ENCODE measurements at regions not wholly inside any gene's neighbourhood (a gene's known extent, or its start where the extent isn't known, plus 50 kb on each side); places are given as distances from the start of the nearest gene placed in this dataset.

DNA sequence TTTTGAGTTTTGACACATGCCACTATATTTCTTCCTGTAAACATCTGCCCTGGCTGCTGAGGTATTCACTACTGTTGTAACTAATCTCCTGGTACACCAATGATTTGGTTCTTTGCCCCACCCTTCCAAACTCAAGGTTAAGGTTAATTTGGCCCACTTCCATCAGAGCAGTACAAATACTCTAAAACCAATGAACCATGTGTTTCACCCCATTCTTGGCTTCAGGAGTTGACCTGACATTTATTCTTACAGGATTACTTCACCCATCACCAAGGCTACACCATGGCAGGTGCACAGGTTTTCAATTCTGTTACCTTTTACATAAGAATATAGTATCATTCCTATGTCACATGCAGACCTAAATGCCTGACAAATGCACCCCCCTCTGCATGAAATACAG lies 1179.9 kb downstream of the ZPLD1 start:
- Histone ChIP-seq H3K36me3 (no peaks in the 10 kb centered on the region), H3K9me3 (peaks cover 0 to 5% of the 10 kb centered on the region in 2 donors), H3K4me3 (no peak overlapping the region), H3K4me1 (no peaks in the 10 kb centered on the region), H3K27ac (no peak overlapping the region), H3K27me3 (no peaks in the 10 kb centered on the region)
- intact Hi-C loops (cut with DNase I), result no loop called here
- no peak for DNase-seq
- TF ChIP-seq, protein P1, sequence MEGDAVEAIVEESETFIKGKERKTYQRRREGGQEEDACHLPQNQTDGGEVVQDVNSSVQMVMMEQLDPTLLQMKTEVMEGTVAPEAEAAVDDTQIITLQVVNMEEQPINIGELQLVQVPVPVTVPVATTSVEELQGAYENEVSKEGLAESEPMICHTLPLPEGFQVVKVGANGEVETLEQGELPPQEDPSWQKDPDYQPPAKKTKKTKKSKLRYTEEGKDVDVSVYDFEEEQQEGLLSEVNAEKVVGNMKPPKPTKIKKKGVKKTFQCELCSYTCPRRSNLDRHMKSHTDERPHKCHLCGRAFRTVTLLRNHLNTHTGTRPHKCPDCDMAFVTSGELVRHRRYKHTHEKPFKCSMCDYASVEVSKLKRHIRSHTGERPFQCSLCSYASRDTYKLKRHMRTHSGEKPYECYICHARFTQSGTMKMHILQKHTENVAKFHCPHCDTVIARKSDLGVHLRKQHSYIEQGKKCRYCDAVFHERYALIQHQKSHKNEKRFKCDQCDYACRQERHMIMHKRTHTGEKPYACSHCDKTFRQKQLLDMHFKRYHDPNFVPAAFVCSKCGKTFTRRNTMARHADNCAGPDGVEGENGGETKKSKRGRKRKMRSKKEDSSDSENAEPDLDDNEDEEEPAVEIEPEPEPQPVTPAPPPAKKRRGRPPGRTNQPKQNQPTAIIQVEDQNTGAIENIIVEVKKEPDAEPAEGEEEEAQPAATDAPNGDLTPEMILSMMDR (IDR thresholded peaks at IDR 0.05), result no peak
- no peak for ATAC-seq

DNA sequence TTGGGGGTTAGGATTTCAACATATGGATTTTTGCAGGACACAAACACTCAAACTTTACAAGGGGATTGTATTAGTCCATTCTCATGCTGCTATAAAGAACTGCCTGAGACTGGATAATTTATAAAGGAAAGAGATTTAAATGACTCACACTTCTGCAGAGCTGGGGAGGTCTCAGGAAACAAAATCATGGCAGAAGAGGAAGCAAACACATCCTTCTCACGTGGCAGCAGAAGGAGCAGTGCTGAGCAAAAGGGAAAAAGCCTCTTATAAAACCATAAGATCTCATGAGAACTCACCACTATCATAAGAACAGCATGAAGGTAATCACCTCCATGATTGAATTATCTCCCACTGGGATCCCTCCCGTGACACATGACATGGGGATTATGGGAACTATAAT lies 1183.1 kb downstream of the ZPLD1 start:
- Histone ChIP-seq H3K36me3 (no peaks in the 10 kb centered on the region), H3K9me3 (peaks cover 0 to 8% of the 10 kb centered on the region in 2 donors), H3K27me3 (no peaks in the 10 kb centered on the region), H3K27ac (no peak overlapping the region), H3K4me3 (no peak overlapping the region), H3K4me1 (no peaks in the 10 kb centered on the region)
- TF ChIP-seq, protein P1 (IDR thresholded peaks at IDR 0.05), result no peak
- intact Hi-C loops (cut with DNase I), result no loop called here
- DNase-seq (no peak), ATAC-seq (no peak)

DNA sequence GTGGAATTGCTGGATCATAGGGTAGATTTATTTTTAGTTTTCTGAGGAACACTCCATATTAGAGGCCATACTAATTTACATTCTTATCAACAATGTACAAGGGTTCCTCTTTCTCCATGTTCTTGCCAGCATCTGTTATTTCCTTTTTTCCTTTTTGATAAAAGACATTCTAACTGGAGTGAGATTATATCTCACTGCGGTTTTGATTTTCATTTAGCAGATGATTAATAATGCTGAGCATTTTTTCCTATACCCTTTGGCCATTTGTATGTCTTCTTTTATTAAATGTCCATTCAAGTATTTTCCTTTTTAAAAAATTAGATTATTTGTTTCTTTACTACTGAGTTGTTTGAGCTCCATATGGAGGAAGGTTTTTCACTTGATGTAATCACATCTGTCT lies 1189.5 kb downstream of the ZPLD1 start:
- H3K36me3 ChIP-seq, result no peaks in the 10 kb centered on the region

DNA sequence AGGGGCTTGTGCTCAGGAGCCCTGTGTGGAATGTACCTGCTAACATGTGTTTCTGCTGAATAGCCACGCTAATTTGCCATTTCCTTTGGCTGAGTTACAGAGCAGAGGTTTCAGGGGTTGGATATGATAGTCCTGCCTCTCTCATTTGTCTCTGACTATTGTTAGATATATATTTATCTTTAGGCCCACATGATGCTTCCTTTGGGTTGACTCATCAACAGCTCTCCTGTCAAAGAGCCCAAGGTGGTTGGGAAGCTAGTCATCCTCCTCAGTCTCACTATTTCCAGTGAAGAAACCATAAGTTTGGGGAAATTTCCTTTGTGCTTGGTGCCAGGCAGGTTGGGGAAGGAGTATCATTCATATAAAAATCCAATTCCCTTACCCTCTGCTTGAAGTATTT lies 1194.6 kb downstream of the ZPLD1 start:
- DNase-seq (no peak), ATAC-seq (no peak)
- Histone ChIP-seq H3K4me3 (no peak overlapping the region), H3K27me3 (no peaks in the 10 kb centered on the region), H3K36me3 (no peaks in the 10 kb centered on the region), H3K4me1 (no peaks in the 10 kb centered on the region), H3K27ac (no peak overlapping the region), H3K9me3 (peaks cover 0 to 44% of the 10 kb centered on the region in 2 donors)
- intact Hi-C loops (cut with DNase I), result no loop called here
- TF ChIP-seq, protein P1 (IDR thresholded peaks at IDR 0.05), result no peak

More for the DNA sequence above, 1189.5 kb downstream of the ZPLD1 start:
- intact Hi-C loops (cut with DNase I), result no loop called here
- Histone ChIP-seq H3K27ac (no peak overlapping the region), H3K9me3 (peaks cover 0 to 19% of the 10 kb centered on the region in 2 donors), H3K4me1 (no peaks in the 10 kb centered on the region), H3K4me3 (no peak overlapping the region), H3K27me3 (no peaks in the 10 kb centered on the region)
- ATAC-seq (no peak), DNase-seq (no peak)
- TF ChIP-seq, protein P1 (IDR thresholded peaks at IDR 0.05), result no peak

DNA sequence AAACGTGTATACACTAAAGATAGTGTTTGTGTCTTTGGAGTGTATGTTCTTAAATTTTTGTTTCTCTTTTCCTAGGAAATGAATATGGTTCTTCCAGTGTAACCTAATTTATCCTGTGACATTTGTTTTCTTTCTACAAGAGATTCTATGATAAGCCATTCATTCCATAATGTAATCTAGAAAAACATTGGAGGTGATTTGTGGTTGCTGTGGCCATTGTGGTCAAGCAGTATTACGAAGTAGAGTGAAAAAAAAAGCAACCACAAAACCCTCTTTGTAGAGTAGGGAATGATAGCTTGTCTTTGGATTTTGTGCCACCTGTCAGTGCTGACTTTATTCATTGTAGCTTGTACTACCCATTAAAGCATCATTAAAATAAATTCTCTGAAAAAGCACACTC lies 1209.6 kb downstream of the ZPLD1 start:
- TF ChIP-seq, protein P1 (IDR thresholded peaks at IDR 0.05), result no peak
- intact Hi-C loops (cut with DNase I), result no loop called here
- H3K4me3 ChIP-seq, result no peak overlapping the region
- H3K9me3 ChIP-seq, result no peaks in the 10 kb centered on the region
- H3K36me3 ChIP-seq, result no peaks in the 10 kb centered on the region
- no peak for ATAC-seq
- no peaks in the 10 kb centered on the region for H3K4me1 ChIP-seq
- DNase-seq, result no peak
- H3K27ac ChIP-seq, result no peak overlapping the region
- H3K27me3 ChIP-seq, result no peaks in the 10 kb centered on the region

Measured in left lung (tissue), 4 donors.